ENCODE measurements at regions not wholly inside any gene's neighbourhood (a gene's known extent, or its start where the extent isn't known, plus 50 kb on each side); places are given as distances from the start of the nearest gene placed in this dataset.

- Mint-ChIP-seq H3K9me3 (no peaks in the 10 kb centered on the region), H3K27me3 (ENCODE audit: low read depth) (peaks cover 20% of the 10 kb centered on the region), H3K36me3 (ENCODE audit: insufficient read depth) (no peaks in the 10 kb centered on the region), H3K4me3 (no peak overlapping the region), H3K4me1 (ENCODE audit: low read depth) (no peaks in the 10 kb centered on the region)
- ATAC-seq (no peak), DNase-seq (no peak)
Measured at GRCh38 chr16:5374184-5374583, 276.6 kb upstream of the EEF2KMT start.

DNA sequence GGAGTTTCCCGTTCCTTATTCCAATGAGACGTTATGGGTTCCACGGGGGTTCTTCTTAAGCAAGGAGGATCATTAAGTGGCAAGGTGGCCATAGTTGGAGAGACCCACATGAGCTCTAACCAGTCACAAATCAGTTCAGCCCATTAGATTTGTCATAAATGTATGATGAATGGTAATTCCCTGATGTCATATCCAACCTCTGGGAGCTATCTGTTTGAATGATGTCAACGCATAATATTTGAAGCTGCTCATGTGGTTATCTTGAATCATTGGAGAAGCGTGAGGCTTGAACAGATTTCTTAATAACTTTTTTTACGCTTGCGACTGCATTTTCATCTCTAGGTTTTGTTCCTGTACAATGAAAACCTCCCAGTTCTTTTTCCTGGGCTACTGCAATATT is 270.4 kb upstream of the EEF2KMT start:
- no peak for DNase-seq
- ATAC-seq, result no peak
- no peak overlapping the region for H3K4me3 Mint-ChIP-seq
- H3K36me3 Mint-ChIP-seq (ENCODE audit: insufficient read depth), result no peaks in the 10 kb centered on the region
- H3K4me1 Mint-ChIP-seq (ENCODE audit: low read depth), result no peaks in the 10 kb centered on the region
- H3K9me3 Mint-ChIP-seq, result no peaks in the 10 kb centered on the region
- peaks cover 5% of the 10 kb centered on the region for H3K27me3 Mint-ChIP-seq (ENCODE audit: low read depth)

DNA sequence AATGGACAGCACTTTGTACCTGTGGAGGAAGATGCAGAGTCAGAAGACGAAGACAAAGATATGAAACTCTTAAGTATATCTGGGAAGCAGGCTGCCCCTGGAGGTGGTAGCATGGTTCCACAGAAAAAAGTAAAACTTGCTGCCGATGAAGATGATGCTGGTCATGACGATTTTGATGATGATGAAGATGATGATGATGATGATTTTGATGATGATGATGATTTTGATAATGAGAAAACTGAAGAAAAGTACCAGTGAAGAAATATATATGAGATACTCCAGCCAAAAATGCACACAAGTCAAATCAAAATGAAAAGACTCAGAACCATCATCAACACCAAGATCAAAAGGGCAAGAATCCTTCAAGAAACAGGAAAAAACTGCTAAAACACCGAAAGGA is 268.5 kb upstream of the EEF2KMT start:
- Mint-ChIP-seq H3K4me3 (no peak overlapping the region), H3K4me1 (ENCODE audit: low read depth) (no peaks in the 10 kb centered on the region), H3K27me3 (ENCODE audit: low read depth) (peaks cover 4% of the 10 kb centered on the region), H3K9me3 (no peaks in the 10 kb centered on the region), H3K36me3 (ENCODE audit: insufficient read depth) (no peaks in the 10 kb centered on the region)
- no peak for ATAC-seq
- no peak for DNase-seq

DNA sequence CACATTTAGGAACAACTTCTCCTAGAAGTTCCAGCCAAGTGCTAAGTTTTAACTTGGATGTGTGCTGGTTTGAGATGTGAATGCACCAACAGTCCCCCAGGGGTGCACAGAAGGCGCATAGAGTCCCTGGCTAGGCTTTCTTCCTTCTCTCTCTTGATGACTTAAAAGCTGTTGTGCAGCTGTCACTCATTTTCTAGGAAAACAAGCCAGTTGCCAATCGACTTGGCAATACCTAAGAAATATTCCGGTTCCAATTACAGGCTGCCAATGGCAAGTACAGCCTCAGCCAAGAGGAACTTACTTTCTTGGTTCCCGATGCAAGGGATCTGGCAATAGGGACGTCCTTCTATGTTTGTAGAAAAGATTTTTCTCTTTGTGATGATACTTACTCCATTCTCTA is 266.6 kb upstream of the EEF2KMT start:
- H3K27me3 Mint-ChIP-seq (ENCODE audit: low read depth), result peaks cover 4% of the 10 kb centered on the region
- no peak overlapping the region for H3K4me3 Mint-ChIP-seq
- ATAC-seq (no peak), DNase-seq (no peak)
- H3K36me3 Mint-ChIP-seq (ENCODE audit: insufficient read depth), result no peaks in the 10 kb centered on the region
- H3K4me1 Mint-ChIP-seq (ENCODE audit: low read depth), result no peaks in the 10 kb centered on the region
- no peaks in the 10 kb centered on the region for H3K9me3 Mint-ChIP-seq

GRCh38 chr16:5361322-5361721 is 263.7 kb upstream of the EEF2KMT start:
- DNase-seq, result no peak
- no peak for ATAC-seq
- no peak overlapping the region for H3K4me3 Mint-ChIP-seq

GRCh38 chr16:5354645-5355044 is 257.1 kb upstream of the EEF2KMT start:
- Mint-ChIP-seq H3K4me3 (no peak overlapping the region), H3K4me1 (ENCODE audit: low read depth) (no peaks in the 10 kb centered on the region), H3K27me3 (ENCODE audit: low read depth) (no peaks in the 10 kb centered on the region), H3K9me3 (no peaks in the 10 kb centered on the region), H3K36me3 (ENCODE audit: insufficient read depth) (no peaks in the 10 kb centered on the region)
- DNase-seq (no peak), ATAC-seq (no peak)

More at GRCh38 chr16:5361322-5361721, 263.7 kb upstream of the EEF2KMT start:
- Mint-ChIP-seq H3K4me1 (ENCODE audit: low read depth) (no peaks in the 10 kb centered on the region), H3K9me3 (no peaks in the 10 kb centered on the region), H3K27me3 (ENCODE audit: low read depth) (peaks cover 4% of the 10 kb centered on the region), H3K36me3 (ENCODE audit: insufficient read depth) (no peaks in the 10 kb centered on the region)

GRCh38 chr16:5349670-5350517 is 252.3 kb upstream of the EEF2KMT start:
- H3K9me3 Mint-ChIP-seq, result no peaks in the 10 kb centered on the region
- ATAC-seq, result no peak
- H3K4me3 Mint-ChIP-seq, result no peak overlapping the region
- H3K36me3 Mint-ChIP-seq (ENCODE audit: insufficient read depth), result no peaks in the 10 kb centered on the region
- H3K27me3 Mint-ChIP-seq (ENCODE audit: low read depth), result peaks cover 7% of the 10 kb centered on the region
- no peaks in the 10 kb centered on the region for H3K4me1 Mint-ChIP-seq (ENCODE audit: low read depth)
- no peak for DNase-seq

DNA sequence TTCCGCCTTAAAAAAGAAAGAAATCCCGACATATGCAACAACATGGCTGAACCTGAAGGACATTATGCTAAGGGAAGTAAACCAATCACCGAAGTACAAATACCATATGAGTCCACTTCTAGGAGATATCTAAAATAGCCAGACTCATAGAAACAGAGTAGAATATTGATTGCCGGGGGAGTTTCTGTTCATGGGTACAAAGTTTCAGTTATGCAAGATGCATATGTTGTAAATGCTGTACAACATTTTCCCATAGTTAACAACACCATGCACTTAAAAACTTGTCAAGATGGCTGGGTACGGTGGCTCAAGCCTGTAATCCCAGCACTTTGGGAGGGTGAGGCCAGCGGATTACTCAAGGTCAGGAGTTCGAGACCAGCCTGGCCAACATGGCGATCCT is 251.5 kb upstream of the EEF2KMT start:
- ATAC-seq (no peak), DNase-seq (no peak)
- Mint-ChIP-seq H3K4me1 (ENCODE audit: low read depth) (no peaks in the 10 kb centered on the region), H3K27me3 (ENCODE audit: low read depth) (peaks cover 7% of the 10 kb centered on the region), H3K4me3 (no peak overlapping the region), H3K9me3 (no peaks in the 10 kb centered on the region), H3K36me3 (ENCODE audit: insufficient read depth) (no peaks in the 10 kb centered on the region)

GRCh38 chr16:5347561-5347960 is 250.0 kb upstream of the EEF2KMT start:
- H3K36me3 Mint-ChIP-seq (ENCODE audit: insufficient read depth), result no peaks in the 10 kb centered on the region

DNA sequence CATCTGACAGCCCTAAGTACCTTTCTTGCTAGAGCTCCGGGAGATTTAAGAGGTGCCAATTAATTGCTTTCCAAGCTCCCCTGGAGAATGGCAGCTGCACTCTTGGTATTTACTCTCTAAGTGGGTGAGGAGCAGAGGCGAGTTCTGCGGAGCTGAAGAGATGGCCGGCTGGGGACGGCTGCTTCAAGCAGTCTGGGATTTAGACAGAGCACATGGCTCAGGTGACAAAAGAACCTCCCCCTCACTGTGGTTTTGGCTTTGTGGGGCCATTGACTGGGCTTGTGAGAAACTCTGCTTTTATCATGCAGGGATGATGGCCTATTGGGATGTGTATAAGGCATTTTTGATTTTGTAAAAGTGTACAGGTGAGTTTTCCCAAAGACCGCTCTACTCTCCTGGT is 239.3 kb upstream of the EEF2KMT start:
- ATAC-seq (no peak), DNase-seq (no peak)
- Mint-ChIP-seq H3K4me1 (ENCODE audit: low read depth) (no peaks in the 10 kb centered on the region), H3K4me3 (no peak overlapping the region), H3K9me3 (no peaks in the 10 kb centered on the region), H3K36me3 (ENCODE audit: insufficient read depth) (no peaks in the 10 kb centered on the region), H3K27me3 (ENCODE audit: low read depth) (peaks cover 11% of the 10 kb centered on the region)

More at GRCh38 chr16:5347561-5347960, 250.0 kb upstream of the EEF2KMT start:
- ATAC-seq (no peak), DNase-seq (no peak)
- Mint-ChIP-seq H3K9me3 (peaks cover 4% of the 10 kb centered on the region), H3K27me3 (ENCODE audit: low read depth) (peaks cover 7% of the 10 kb centered on the region), H3K4me1 (ENCODE audit: low read depth) (no peaks in the 10 kb centered on the region), H3K4me3 (no peak overlapping the region)

- no peaks in the 10 kb centered on the region for H3K4me1 Mint-ChIP-seq (ENCODE audit: low read depth)
- no peak for DNase-seq
- H3K36me3 Mint-ChIP-seq (ENCODE audit: insufficient read depth), result no peaks in the 10 kb centered on the region
- no peaks in the 10 kb centered on the region for H3K9me3 Mint-ChIP-seq
- H3K27me3 Mint-ChIP-seq (ENCODE audit: low read depth), result no peaks in the 10 kb centered on the region
- H3K4me3 Mint-ChIP-seq, result no peak overlapping the region
- ATAC-seq, result no peak
Measured at GRCh38 chr16:5333991-5334390, 236.4 kb upstream of the EEF2KMT start.

GRCh38 chr16:5333126-5333525 is 235.5 kb upstream of the EEF2KMT start:
- Mint-ChIP-seq H3K36me3 (ENCODE audit: insufficient read depth) (no peaks in the 10 kb centered on the region), H3K4me3 (no peak overlapping the region), H3K4me1 (ENCODE audit: low read depth) (no peaks in the 10 kb centered on the region), H3K9me3 (no peaks in the 10 kb centered on the region), H3K27me3 (ENCODE audit: low read depth) (no peaks in the 10 kb centered on the region)
- ATAC-seq, result no peak
- DNase-seq, result no peak

GRCh38 chr16:5330058-5330457 is 232.5 kb upstream of the EEF2KMT start:
- Mint-ChIP-seq H3K4me1 (ENCODE audit: low read depth) (no peaks in the 10 kb centered on the region), H3K9me3 (peaks cover 5% of the 10 kb centered on the region), H3K4me3 (no peak overlapping the region), H3K27me3 (ENCODE audit: low read depth) (peaks cover 1% of the 10 kb centered on the region), H3K36me3 (ENCODE audit: insufficient read depth) (no peaks in the 10 kb centered on the region)
- no peak for ATAC-seq
- no peak for DNase-seq

DNA sequence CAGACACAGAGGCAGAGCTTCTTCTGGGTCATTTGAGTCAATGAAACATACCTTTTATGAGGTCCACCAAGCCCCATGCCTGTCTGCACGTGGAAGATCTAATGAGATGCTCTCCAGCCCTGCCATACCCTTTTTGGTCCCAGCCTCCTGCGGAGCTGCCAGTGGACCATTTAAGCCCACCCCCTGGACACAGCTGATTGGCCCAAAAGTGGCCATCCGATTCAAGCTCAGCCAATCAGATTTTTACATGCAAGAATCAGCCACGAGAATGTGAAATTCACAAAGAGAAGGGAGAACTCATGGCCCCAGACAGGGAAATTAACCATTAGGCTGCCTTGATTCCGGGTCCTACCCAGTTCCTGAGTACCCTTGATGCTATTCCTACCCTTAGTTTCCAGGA is 231.0 kb upstream of the EEF2KMT start:
- DNase-seq, result no peak
- Mint-ChIP-seq H3K4me3 (no peak overlapping the region), H3K27me3 (ENCODE audit: low read depth) (peaks cover 7% of the 10 kb centered on the region), H3K36me3 (ENCODE audit: insufficient read depth) (no peaks in the 10 kb centered on the region), H3K4me1 (ENCODE audit: low read depth) (no peaks in the 10 kb centered on the region), H3K9me3 (peaks cover 5% of the 10 kb centered on the region)
- no peak for ATAC-seq

- no peaks in the 10 kb centered on the region for H3K4me1 Mint-ChIP-seq (ENCODE audit: low read depth)
- H3K27me3 Mint-ChIP-seq (ENCODE audit: low read depth), result peaks cover 7% of the 10 kb centered on the region
- H3K36me3 Mint-ChIP-seq (ENCODE audit: insufficient read depth), result no peaks in the 10 kb centered on the region
- no peak for ATAC-seq
- H3K4me3 Mint-ChIP-seq, result no peak overlapping the region
- peaks cover 8% of the 10 kb centered on the region for H3K9me3 Mint-ChIP-seq
- DNase-seq, result no peak
Measured at GRCh38 chr16:5326395-5326794, 228.8 kb upstream of the EEF2KMT start.
